ENCODE measurements at regions not wholly inside any gene's neighbourhood (a gene's known extent, or its start where the extent isn't known, plus 50 kb on each side); places are given as distances from the start of the nearest gene placed in this dataset.

DNA sequence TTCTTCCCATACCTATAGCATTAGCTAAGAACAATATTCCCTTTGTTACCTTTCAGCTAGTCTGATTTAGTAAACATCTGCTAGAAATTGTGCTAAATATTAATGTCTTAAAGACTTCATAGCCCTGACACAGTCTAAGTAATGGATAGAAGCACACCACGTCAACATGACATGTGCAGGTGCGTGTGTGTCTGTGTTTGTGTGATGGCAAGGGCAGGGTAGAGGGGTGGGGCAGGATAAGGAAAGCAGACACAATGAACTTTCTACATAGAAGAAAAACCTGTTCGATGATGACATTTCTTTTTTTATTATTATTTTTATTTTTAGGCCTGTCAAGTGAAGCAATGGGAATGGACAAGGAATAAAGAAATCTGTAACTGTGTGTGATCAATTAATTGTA, 223.3 kb downstream of the NOL4 start:
- POLR2A ChIA-PET: no interaction called here
- H3K4me3 ChIP-seq (ENCODE audit: low read depth, low read length): no peak overlapping the region
- CTCF ChIA-PET: no interaction called here
- H3K36me3 ChIP-seq (ENCODE audit: control insufficient read depth, insufficient read depth, low read length): no peaks in the 10 kb centered on the region
- TF ChIP-seq, protein P1, sequence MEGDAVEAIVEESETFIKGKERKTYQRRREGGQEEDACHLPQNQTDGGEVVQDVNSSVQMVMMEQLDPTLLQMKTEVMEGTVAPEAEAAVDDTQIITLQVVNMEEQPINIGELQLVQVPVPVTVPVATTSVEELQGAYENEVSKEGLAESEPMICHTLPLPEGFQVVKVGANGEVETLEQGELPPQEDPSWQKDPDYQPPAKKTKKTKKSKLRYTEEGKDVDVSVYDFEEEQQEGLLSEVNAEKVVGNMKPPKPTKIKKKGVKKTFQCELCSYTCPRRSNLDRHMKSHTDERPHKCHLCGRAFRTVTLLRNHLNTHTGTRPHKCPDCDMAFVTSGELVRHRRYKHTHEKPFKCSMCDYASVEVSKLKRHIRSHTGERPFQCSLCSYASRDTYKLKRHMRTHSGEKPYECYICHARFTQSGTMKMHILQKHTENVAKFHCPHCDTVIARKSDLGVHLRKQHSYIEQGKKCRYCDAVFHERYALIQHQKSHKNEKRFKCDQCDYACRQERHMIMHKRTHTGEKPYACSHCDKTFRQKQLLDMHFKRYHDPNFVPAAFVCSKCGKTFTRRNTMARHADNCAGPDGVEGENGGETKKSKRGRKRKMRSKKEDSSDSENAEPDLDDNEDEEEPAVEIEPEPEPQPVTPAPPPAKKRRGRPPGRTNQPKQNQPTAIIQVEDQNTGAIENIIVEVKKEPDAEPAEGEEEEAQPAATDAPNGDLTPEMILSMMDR (IDR thresholded peaks at IDR 0.05; ENCODE audit: insufficient read depth, low read depth, low read length): no peak
- DNase-seq (ENCODE audit: low read depth): no peak
- no peaks in the 10 kb centered on the region for H3K27me3 ChIP-seq (ENCODE audit: control insufficient read depth, insufficient read depth, low read length)

DNA sequence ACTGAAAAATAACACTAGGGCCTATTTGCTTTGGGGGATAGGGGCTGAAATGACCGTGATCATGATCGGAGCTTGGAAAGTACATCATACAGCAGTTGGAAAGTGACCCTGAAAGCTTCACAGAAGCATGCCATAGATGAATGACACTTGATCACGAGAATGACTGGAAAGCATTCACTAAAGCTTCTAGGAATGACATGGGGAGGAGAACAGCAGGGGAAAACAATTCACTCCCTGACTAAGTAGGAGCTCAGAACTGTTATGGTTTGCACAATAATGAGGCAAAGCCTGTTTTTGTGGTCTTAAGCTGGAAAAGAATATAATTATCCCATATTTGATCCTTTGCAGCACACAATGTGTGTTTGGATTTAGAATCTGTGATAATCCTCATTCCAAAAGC, 237.5 kb downstream of the NOL4 start:
- CTCF ChIA-PET: no interaction called here
- TF ChIP-seq, protein P1 (IDR thresholded peaks at IDR 0.05; ENCODE audit: insufficient read depth, low read depth, low read length): no peak
- no peak overlapping the region for H3K4me3 ChIP-seq (ENCODE audit: low read depth, low read length)
- no peak for DNase-seq (ENCODE audit: low read depth)
- POLR2A ChIA-PET: no interaction called here
- H3K36me3 ChIP-seq (ENCODE audit: control insufficient read depth, insufficient read depth, low read length): no peaks in the 10 kb centered on the region
- no peaks in the 10 kb centered on the region for H3K27me3 ChIP-seq (ENCODE audit: control insufficient read depth, insufficient read depth, low read length)

DNA sequence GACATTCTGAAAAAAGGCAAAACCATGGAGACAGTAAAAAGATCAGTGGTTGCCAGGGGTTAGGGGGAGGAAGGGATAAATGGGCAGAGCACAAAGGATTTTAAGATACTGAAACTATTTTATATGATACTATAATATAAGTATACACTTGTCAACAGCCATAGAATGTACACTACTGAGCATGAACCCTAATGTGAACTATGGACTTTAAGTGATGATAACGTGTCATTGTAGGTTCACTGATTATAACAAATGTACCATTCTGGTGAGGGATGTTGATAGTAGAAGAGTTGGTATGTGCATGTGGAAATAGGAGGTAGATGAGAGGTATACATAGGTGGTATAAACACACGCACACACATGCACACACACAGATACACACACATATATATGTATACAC, 241.6 kb downstream of the NOL4 start:
- TF ChIP-seq, protein P1 (IDR thresholded peaks at IDR 0.05; ENCODE audit: insufficient read depth, low read depth, low read length): no peak
- no peak for DNase-seq (ENCODE audit: low read depth)
- Histone ChIP-seq H3K27me3 (ENCODE audit: control insufficient read depth, insufficient read depth, low read length) (no peaks in the 10 kb centered on the region), H3K36me3 (ENCODE audit: control insufficient read depth, insufficient read depth, low read length) (no peaks in the 10 kb centered on the region), H3K4me3 (ENCODE audit: low read depth, low read length) (no peak overlapping the region)
- ChIA-PET POLR2A (no interaction called here), CTCF (no interaction called here)

DNA sequence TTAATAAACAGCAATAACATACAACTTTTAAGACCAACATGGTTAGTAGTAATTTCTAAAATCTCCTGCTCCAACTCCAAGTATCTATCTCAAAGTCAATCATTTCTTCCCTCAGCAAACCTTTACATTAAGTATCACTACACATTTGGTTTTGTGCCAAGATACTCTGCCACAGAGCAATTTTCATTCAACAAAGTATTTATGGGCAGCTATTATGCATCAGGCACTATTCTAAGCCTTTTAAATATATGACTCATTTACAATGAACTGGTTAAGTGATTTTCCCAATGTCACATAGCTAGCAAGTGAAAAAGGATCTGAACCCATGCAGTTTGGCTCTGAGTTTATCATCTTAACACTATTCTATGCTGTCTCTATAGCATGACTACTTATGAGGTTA, 264.3 kb downstream of the NOL4 start:
- ChIA-PET POLR2A (no interaction called here), CTCF (no interaction called here)
- DNase-seq (ENCODE audit: low read depth): no peak
- Histone ChIP-seq H3K36me3 (ENCODE audit: control insufficient read depth, insufficient read depth, low read length) (no peaks in the 10 kb centered on the region), H3K27me3 (ENCODE audit: control insufficient read depth, insufficient read depth, low read length) (no peaks in the 10 kb centered on the region), H3K4me3 (ENCODE audit: low read depth, low read length) (no peak overlapping the region)
- TF ChIP-seq, protein P1 (IDR thresholded peaks at IDR 0.05; ENCODE audit: insufficient read depth, low read depth, low read length): no peak

DNA sequence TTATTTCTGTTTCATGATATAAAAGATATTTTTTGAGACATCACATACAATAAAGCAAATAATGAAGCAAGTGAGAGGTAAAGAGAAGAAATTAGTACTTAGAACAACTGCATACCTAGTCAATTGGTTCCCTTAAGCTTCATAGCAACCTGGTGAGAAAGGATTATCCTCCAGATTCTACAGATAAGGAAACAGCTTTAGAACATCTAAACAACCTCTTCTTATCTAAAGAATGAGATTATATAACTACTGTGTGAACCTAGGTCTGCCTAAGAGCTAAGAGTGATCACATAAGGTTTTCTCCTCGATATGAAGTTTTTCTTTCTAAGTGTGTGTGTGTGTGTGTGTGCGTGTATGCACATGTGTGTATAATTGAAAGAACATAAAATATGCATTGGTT, 265.1 kb downstream of the NOL4 start:
- ChIA-PET CTCF (no interaction called here), POLR2A (no interaction called here)
- TF ChIP-seq, protein P1 (IDR thresholded peaks at IDR 0.05; ENCODE audit: insufficient read depth, low read depth, low read length): no peak
- H3K27me3 ChIP-seq (ENCODE audit: control insufficient read depth, insufficient read depth, low read length): no peaks in the 10 kb centered on the region
- H3K36me3 ChIP-seq (ENCODE audit: control insufficient read depth, insufficient read depth, low read length): no peaks in the 10 kb centered on the region
- no peak overlapping the region for H3K4me3 ChIP-seq (ENCODE audit: low read depth, low read length)
- DNase-seq (ENCODE audit: low read depth): no peak
